Mesendoderm (in vitro differentiated cells): ENCODE measurements at regions not wholly inside any gene's neighbourhood (a gene's known extent, or its start where the extent isn't known, plus 50 kb on each side); places are given as distances from the start of the nearest gene placed in this dataset.

Source experiments
- DNase-seq: peaks from one replicate; pipeline ENCODE4 v3.0.0; 2013
- H2AK5ac ChIP-seq: 2 replicates; pipeline ENCODE4 v1.6.1; 2013; ENCODE audit warnings: low read length, inconsistent platforms
- H2BK120ac ChIP-seq: 2 replicates; pipeline ENCODE4 v1.6.1; 2013; ENCODE audit warnings: low read depth, mild to moderate bottlenecking, low read length, moderate library complexity, mixed read lengths
- H2BK15ac ChIP-seq: replicated peaks from 2 replicates; pipeline ENCODE4 v1.6.1; 2013; ENCODE audit warnings: low read depth, mild to moderate bottlenecking, moderate library complexity
- H2BK5ac ChIP-seq: 2 replicates; pipeline ENCODE4 v1.6.1; 2013; ENCODE audit warnings: low read length, inconsistent platforms
- H3K18ac ChIP-seq: 2 replicates; pipeline ENCODE4 v1.6.1; 2013; ENCODE audit warnings: mild to moderate bottlenecking, low read length, mixed read lengths
- H3K23ac ChIP-seq: one replicate; pipeline ENCODE4 v1.6.1; 2013; ENCODE audit warnings: low read length
- H3K27ac ChIP-seq: 2 replicates; pipeline ENCODE4 v1.5.1; 2013; ENCODE audit warnings: low read depth, mild to moderate bottlenecking, inconsistent platforms, low read length, moderate library complexity
- H3K27me3 ChIP-seq: 2 replicates; pipeline ENCODE4 v1.6.1; 2013; ENCODE audit warnings: low read length, control low read depth, mild to moderate bottlenecking, inconsistent platforms; ENCODE audit not compliant: insufficient read depth, poor library complexity
- H3K36me3 ChIP-seq: 2 replicates; pipeline ENCODE4 v1.6.1; 2013; ENCODE audit warnings: low read length, inconsistent platforms; ENCODE audit not compliant: control insufficient read depth, insufficient read depth
- H3K4ac ChIP-seq: one replicate; pipeline ENCODE4 v1.6.1; 2013; ENCODE audit warnings: low read depth, mild to moderate bottlenecking, low read length, moderate library complexity
- H3K4me1 ChIP-seq: 2 replicates; pipeline ENCODE4 v1.6.1; 2013; ENCODE audit warnings: low read depth, low read length, inconsistent platforms; ENCODE audit not compliant: control insufficient read depth
- H3K4me2 ChIP-seq: 2 replicates; pipeline ENCODE4 v1.6.1; 2013; ENCODE audit warnings: low read length
- H3K4me3 ChIP-seq: 2 replicates; pipeline ENCODE4 v1.5.1; 2013; ENCODE audit warnings: mild to moderate bottlenecking, low read length
- H3K56ac ChIP-seq: one replicate; pipeline ENCODE4 v1.6.1; 2013; ENCODE audit warnings: low read length
- H3K79me1 ChIP-seq: 2 replicates; pipeline ENCODE4 v1.6.1; 2013; ENCODE audit warnings: low read length, inconsistent platforms
- H3K79me2 ChIP-seq: 2 replicates; pipeline ENCODE4 v1.6.1; 2013; ENCODE audit warnings: mild to moderate bottlenecking, low read length; ENCODE audit not compliant: control insufficient read depth, insufficient read depth
- H3K9ac ChIP-seq: 2 replicates; pipeline ENCODE4 v1.6.1; 2013; ENCODE audit warnings: low read length, inconsistent platforms
- H4K5ac ChIP-seq: one replicate; pipeline ENCODE4 v1.6.1; 2013; ENCODE audit warnings: low read length
- H4K8ac ChIP-seq: one replicate; pipeline ENCODE4 v1.6.1; 2013; ENCODE audit warnings: low read depth, mild to moderate bottlenecking, control low read depth, low read length, moderate library complexity
- WGBS: extraction: QIAGEN DNeasy Blood & Tissue Kit; methylation state at CpG from one replicate; pipeline ENCODE4 v1.1.7; 2013; ENCODE audit warnings: low lambda C conversion rate, missing lambda C conversion rate; ENCODE audit not compliant: insufficient coverage; ENCODE audit errors: extremely low coverage; 5-methylcytosine and 5-hydroxymethylcytosine counted together

- Histone ChIP-seq H3K56ac (no peak overlapping the region), H2BK5ac (no peak overlapping the region), H3K79me2 (no peaks in the 10 kb centered on the region), H4K8ac (no peak overlapping the region), H3K23ac (no peak overlapping the region), H3K4me2 (no peak overlapping the region), H3K36me3 (no peaks in the 10 kb centered on the region), H2BK15ac (no peak overlapping the region), H4K5ac (no peak overlapping the region), H2BK120ac (no peak overlapping the region), H3K18ac (no peak overlapping the region), H3K4me1 (no peaks in the 10 kb centered on the region), H2AK5ac (no peak overlapping the region), H3K4ac (no peak overlapping the region), H3K4me3 (no peak overlapping the region), H3K79me1 (no peaks in the 10 kb centered on the region), H3K27me3 (no peaks in the 10 kb centered on the region), H3K27ac (no peak overlapping the region), H3K9ac (no peak overlapping the region)
- no peak for DNase-seq
- no CpG with 5 or more reads among the region's 3 CpGs for WGBS
Observed at GRCh38 chr1:82197606-82198005, 396.9 kb downstream of the ADGRL2 start.

GRCh38 chr1:82195245-82195644 is 394.5 kb downstream of the ADGRL2 start:
- Histone ChIP-seq H3K56ac (no peak overlapping the region), H2AK5ac (no peak overlapping the region), H2BK5ac (no peak overlapping the region), H3K4ac (no peak overlapping the region), H4K5ac (no peak overlapping the region), H3K27ac (no peak overlapping the region), H3K4me3 (no peak overlapping the region), H2BK120ac (no peak overlapping the region), H2BK15ac (no peak overlapping the region), H3K18ac (no peak overlapping the region), H3K27me3 (no peaks in the 10 kb centered on the region), H4K8ac (no peak overlapping the region), H3K79me2 (no peaks in the 10 kb centered on the region), H3K4me1 (no peaks in the 10 kb centered on the region), H3K23ac (no peak overlapping the region), H3K9ac (no peak overlapping the region), H3K4me2 (no peak overlapping the region), H3K36me3 (no peaks in the 10 kb centered on the region), H3K79me1 (no peaks in the 10 kb centered on the region)
- WGBS: no CpG with 5 or more reads among the region's 3 CpGs
- no peak for DNase-seq

DNA sequence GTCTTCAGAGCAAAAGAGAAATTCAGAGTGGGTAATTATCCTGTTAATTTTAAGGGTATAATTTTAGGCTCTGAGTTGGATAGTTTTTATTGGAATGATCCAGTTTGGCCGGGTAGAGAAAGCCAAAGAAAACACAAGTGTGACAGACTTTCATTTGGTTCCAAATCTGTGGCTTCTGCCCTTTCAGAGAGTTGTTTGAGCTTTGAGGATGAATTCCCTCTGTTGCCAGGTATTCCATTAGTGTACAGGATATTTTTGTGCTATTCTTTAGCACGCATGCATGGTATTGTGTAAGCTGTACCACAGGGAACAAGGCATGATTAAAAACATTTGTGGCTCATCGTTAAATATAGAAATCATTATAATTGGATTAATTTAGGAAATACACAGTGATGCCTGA is 384.4 kb downstream of the ADGRL2 start:
- H2BK15ac ChIP-seq: no peak overlapping the region
- H4K8ac ChIP-seq: peak overlapping the region; percentile 28
- no peak overlapping the region for H3K4me3 ChIP-seq
- no peaks in the 10 kb centered on the region for H3K36me3 ChIP-seq
- no peaks in the 10 kb centered on the region for H3K79me1 ChIP-seq
- H2BK120ac ChIP-seq: peak overlapping the region; percentile 12
- H3K4me1 ChIP-seq: no peaks in the 10 kb centered on the region
- no peak overlapping the region for H2BK5ac ChIP-seq
- no peaks in the 10 kb centered on the region for H3K79me2 ChIP-seq
- no peak overlapping the region for H3K56ac ChIP-seq
- no peak for DNase-seq
- no peak overlapping the region for H3K18ac ChIP-seq
- no peak overlapping the region for H3K27ac ChIP-seq
- H3K9ac ChIP-seq: no peak overlapping the region
- H3K4ac ChIP-seq: no peak overlapping the region
- H3K27me3 ChIP-seq: no peaks in the 10 kb centered on the region
- H4K5ac ChIP-seq: no peak overlapping the region
- no peak overlapping the region for H2AK5ac ChIP-seq
- WGBS: no CpG with 5 or more reads among the region's 3 CpGs
- H3K23ac ChIP-seq: no peak overlapping the region
- H3K4me2 ChIP-seq: no peak overlapping the region

- Histone ChIP-seq H2BK5ac (no peak overlapping the region), H3K4me3 (no peak overlapping the region), H3K4ac (no peak overlapping the region), H4K5ac (no peak overlapping the region), H3K56ac (no peak overlapping the region), H3K18ac (no peak overlapping the region), H2BK15ac (no peak overlapping the region), H2BK120ac (no peak overlapping the region), H3K27ac (no peak overlapping the region), H2AK5ac (no peak overlapping the region), H3K23ac (no peak overlapping the region), H3K4me1 (no peaks in the 10 kb centered on the region), H3K79me1 (no peaks in the 10 kb centered on the region), H3K79me2 (no peaks in the 10 kb centered on the region), H3K27me3 (no peaks in the 10 kb centered on the region), H4K8ac (no peak overlapping the region), H3K36me3 (no peaks in the 10 kb centered on the region), H3K9ac (no peak overlapping the region), H3K4me2 (no peak overlapping the region)
- no CpG with 5 or more reads among the region's 1 CpG for WGBS
- DNase-seq: no peak
Observed at GRCh38 chr1:82181846-82182245, 381.1 kb downstream of the ADGRL2 start.

- no peak overlapping the region for H3K4me2 ChIP-seq
- no peak overlapping the region for H4K8ac ChIP-seq
- no peaks in the 10 kb centered on the region for H3K27me3 ChIP-seq
- no peak overlapping the region for H3K18ac ChIP-seq
- no peak overlapping the region for H2BK120ac ChIP-seq
- H3K23ac ChIP-seq: no peak overlapping the region
- H2AK5ac ChIP-seq: no peak overlapping the region
- H2BK15ac ChIP-seq: no peak overlapping the region
- no peaks in the 10 kb centered on the region for H3K4me1 ChIP-seq
- H4K5ac ChIP-seq: no peak overlapping the region
- no peaks in the 10 kb centered on the region for H3K79me2 ChIP-seq
- H3K56ac ChIP-seq: no peak overlapping the region
- no peaks in the 10 kb centered on the region for H3K36me3 ChIP-seq
- DNase-seq: no peak
- H2BK5ac ChIP-seq: no peak overlapping the region
- no peaks in the 10 kb centered on the region for H3K79me1 ChIP-seq
- no peak overlapping the region for H3K4ac ChIP-seq
- H3K4me3 ChIP-seq: no peak overlapping the region
- H3K27ac ChIP-seq: no peak overlapping the region
- H3K9ac ChIP-seq: no peak overlapping the region
Observed at GRCh38 chr1:82179131-82179530, 378.4 kb downstream of the ADGRL2 start.

GRCh38 chr1:82177192-82177591 is 376.5 kb downstream of the ADGRL2 start:
- H3K4me2 ChIP-seq: no peak overlapping the region
- H2BK15ac ChIP-seq: no peak overlapping the region
- no peaks in the 10 kb centered on the region for H3K4me1 ChIP-seq
- H3K4ac ChIP-seq: no peak overlapping the region
- WGBS: no CpG with 5 or more reads among the region's 1 CpG
- no peak overlapping the region for H3K9ac ChIP-seq
- no peaks in the 10 kb centered on the region for H3K27me3 ChIP-seq
- H2BK5ac ChIP-seq: no peak overlapping the region
- H3K23ac ChIP-seq: no peak overlapping the region
- H2BK120ac ChIP-seq: no peak overlapping the region
- H3K4me3 ChIP-seq: no peak overlapping the region
- DNase-seq: peak; percentile 24
- H3K56ac ChIP-seq: no peak overlapping the region
- no peaks in the 10 kb centered on the region for H3K36me3 ChIP-seq
- H2AK5ac ChIP-seq: no peak overlapping the region
- no peak overlapping the region for H4K8ac ChIP-seq
- no peak overlapping the region for H4K5ac ChIP-seq
- no peak overlapping the region for H3K27ac ChIP-seq
- H3K79me1 ChIP-seq: no peaks in the 10 kb centered on the region
- no peak overlapping the region for H3K18ac ChIP-seq
- no peaks in the 10 kb centered on the region for H3K79me2 ChIP-seq
